ENCODE measurements at regions not wholly inside any gene's neighbourhood (a gene's known extent, or its start where the extent isn't known, plus 50 kb on each side); places are given as distances from the start of the nearest gene placed in this dataset.

DNA sequence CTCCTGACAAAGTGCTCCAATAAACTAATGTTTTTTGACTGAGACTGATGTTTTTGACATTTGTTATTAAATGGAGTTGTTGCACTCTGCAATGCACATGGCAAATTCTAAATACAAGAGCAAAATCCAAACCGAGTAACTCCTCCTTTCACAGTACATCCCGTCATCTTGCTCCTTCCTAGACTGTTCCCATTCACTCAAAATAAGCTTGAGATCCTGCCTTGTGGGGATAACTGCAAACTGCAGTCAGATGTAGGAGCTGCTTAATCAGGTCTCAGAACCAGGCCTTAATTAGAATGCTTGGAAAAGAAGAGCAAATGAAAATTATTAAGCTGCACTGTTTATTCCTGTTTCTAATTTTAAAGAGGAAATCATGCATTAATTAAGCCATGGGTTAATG is 134.8 kb upstream of the SPRY2 start (continued):
- no peak for TF ChIP-seq ETV6 (conservative IDR thresholded peaks at IDR 0.05 in 1 of 2, IDR thresholded peaks at IDR 0.05 in 1 of 2; ENCODE audit: borderline replicate concordance in 1 of 2, low read depth in 1 of 2)
- no peak for TF ChIP-seq ZNF384 (IDR thresholded peaks at IDR 0.05; ENCODE audit: borderline replicate concordance, low read depth, low read length)
- no peak for TF ChIP-seq KLF5 (IDR thresholded peaks at IDR 0.05; ENCODE audit: partially characterized antibody)

DNA sequence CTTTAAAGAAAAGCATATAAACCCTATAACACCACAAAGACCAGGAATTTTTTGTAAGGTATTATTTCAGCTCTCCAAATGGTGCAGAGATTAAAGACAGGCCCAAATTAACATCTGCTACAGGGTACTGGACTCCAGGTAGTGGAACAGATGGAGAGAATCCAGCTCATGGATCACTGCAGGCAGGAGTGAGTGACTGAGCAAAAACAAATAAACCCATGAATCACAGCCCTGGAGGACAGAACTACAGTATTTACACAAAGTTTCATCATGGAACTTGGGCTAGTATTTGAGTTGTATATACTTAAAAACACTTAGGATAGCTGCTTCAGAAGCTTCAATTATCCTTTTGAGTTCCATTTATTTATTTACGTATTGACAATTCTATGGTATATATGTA is 132.8 kb upstream of the SPRY2 start:
- Histone ChIP-seq H3K4me3 (no peak overlapping the region), H4K20me1 (ENCODE audit: control insufficient read depth, insufficient read depth) (no peaks in the 10 kb centered on the region), H3K79me2 (ENCODE audit: control insufficient read depth, insufficient read depth, low read length) (no peaks in the 10 kb centered on the region), H3K27ac (ENCODE audit: control insufficient read depth, insufficient read depth) (no peak overlapping the region), H3K4me1 (ENCODE audit: control insufficient read depth, insufficient read depth, low read length) (no peaks in the 10 kb centered on the region), H2AFZ (ENCODE audit: control insufficient read depth, low read depth, low read length) (no peak overlapping the region), H3K4me2 (ENCODE audit: control insufficient read depth, insufficient read depth) (no peak overlapping the region), H3K27me3 (replicated peaks in 1 of 2; ENCODE audit: control insufficient read depth in 2 of 2, insufficient read depth in 2 of 2, low read length in 1 of 2) (no peaks in the 10 kb centered on the region), H3K36me3 (ENCODE audit: control insufficient read depth in 2 of 2, insufficient read depth in 2 of 2, low read length in 1 of 2) (no peaks in the 10 kb centered on the region), H3K9ac (ENCODE audit: control insufficient read depth, insufficient read depth, low read length) (no peak overlapping the region), H3K9me3 (replicated peaks; ENCODE audit: control insufficient read depth, insufficient read depth, low read length) (no peaks in the 10 kb centered on the region)
- 88% methylated on average over 1 of the region's 1 CpG for WGBS (ENCODE audit: insufficient coverage, insufficient replicate concordance, low lambda C conversion rate, missing lambda C conversion rate)
- BruUV-seq (replicated peaks), result no TSS peak
- SMC1A ChIA-PET (ENCODE audit: uncharacterized antibody, unreplicated experiment), result interaction anchor here (0.6 to 11.2 kb wide), 10 partner anchors 18 to 184 kb away, joined by 3 to 209 read pairs (median 4); no protein-coding TSS in a partner anchor
- RAD21 ChIA-PET (ENCODE audit: unreplicated experiment), result interaction anchor here (0.8 to 1.8 kb wide), 6 partner anchors 11 to 72 kb away, joined by 3 to 5 read pairs (median 4); no protein-coding TSS in a partner anchor
- intact Hi-C loops (cut with micrococcal nuclease; ENCODE audit: unreplicated experiment) (no loop called here), in situ Hi-C loops (cut with MboI) (no loop called here)
- no peak for FAIRE-seq
- CTCF ChIA-PET, result interaction anchor here (0.6 kb wide), 1 partner anchor 470 kb away, joined by 4 read pairs; no protein-coding TSS in a partner anchor
- POLR2A ChIA-PET, result interaction anchor here (0.6 kb wide), 1 partner anchor 63 kb away, joined by 4 read pairs; no protein-coding TSS in a partner anchor
- DNase-seq (ENCODE audit: low read depth, low spot score), result no peak
- ATAC-seq, result no peak
- TF ChIP-seq SIN3A (IDR thresholded peaks at IDR 0.05; ENCODE audit: low read depth, low read length) (no peak), SP1 (IDR thresholded peaks at IDR 0.05; ENCODE audit: low read depth, low read length) (no peak), CREB1 (IDR thresholded peaks at IDR 0.05; ENCODE audit: low read depth) (no peak), ASH2L (IDR thresholded peaks at IDR 0.05; ENCODE audit: borderline replicate concordance, low read depth) (no peak), BMI1 (IDR thresholded peaks at IDR 0.05; ENCODE audit: borderline replicate concordance) (no peak), NR2C2 (IDR thresholded peaks at IDR 0.05; ENCODE audit: borderline replicate concordance, control insufficient read depth, insufficient read length, low read depth) (no peak), EZH2 (IDR thresholded peaks at IDR 0.05; ENCODE audit: borderline replicate concordance, control insufficient read depth, low read depth, low read length) (no peak), RCOR1 (conservative IDR thresholded peaks at IDR 0.05; ENCODE audit: low read depth, low read length) (no peak)
- TF ChIP-seq, protein P1, sequence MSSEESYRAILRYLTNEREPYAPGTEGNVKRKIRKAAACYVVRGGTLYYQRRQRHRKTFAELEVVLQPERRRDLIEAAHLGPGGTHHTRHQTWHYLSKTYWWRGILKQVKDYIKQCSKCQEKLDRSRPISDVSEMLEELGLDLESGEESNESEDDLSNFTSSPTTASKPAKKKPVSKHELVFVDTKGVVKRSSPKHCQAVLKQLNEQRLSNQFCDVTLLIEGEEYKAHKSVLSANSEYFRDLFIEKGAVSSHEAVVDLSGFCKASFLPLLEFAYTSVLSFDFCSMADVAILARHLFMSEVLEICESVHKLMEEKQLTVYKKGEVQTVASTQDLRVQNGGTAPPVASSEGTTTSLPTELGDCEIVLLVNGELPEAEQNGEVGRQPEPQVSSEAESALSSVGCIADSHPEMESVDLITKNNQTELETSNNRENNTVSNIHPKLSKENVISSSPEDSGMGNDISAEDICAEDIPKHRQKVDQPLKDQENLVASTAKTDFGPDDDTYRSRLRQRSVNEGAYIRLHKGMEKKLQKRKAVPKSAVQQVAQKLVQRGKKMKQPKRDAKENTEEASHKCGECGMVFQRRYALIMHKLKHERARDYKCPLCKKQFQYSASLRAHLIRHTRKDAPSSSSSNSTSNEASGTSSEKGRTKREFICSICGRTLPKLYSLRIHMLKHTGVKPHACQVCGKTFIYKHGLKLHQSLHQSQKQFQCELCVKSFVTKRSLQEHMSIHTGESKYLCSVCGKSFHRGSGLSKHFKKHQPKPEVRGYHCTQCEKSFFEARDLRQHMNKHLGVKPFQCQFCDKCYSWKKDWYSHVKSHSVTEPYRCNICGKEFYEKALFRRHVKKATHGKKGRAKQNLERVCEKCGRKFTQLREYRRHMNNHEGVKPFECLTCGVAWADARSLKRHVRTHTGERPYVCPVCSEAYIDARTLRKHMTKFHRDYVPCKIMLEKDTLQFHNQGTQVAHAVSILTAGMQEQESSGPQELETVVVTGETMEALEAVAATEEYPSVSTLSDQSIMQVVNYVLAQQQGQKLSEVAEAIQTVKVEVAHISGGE (CRISPR knock-in tag; IDR thresholded peaks at IDR 0.05), result no peak
- TF ChIP-seq, protein P2, sequence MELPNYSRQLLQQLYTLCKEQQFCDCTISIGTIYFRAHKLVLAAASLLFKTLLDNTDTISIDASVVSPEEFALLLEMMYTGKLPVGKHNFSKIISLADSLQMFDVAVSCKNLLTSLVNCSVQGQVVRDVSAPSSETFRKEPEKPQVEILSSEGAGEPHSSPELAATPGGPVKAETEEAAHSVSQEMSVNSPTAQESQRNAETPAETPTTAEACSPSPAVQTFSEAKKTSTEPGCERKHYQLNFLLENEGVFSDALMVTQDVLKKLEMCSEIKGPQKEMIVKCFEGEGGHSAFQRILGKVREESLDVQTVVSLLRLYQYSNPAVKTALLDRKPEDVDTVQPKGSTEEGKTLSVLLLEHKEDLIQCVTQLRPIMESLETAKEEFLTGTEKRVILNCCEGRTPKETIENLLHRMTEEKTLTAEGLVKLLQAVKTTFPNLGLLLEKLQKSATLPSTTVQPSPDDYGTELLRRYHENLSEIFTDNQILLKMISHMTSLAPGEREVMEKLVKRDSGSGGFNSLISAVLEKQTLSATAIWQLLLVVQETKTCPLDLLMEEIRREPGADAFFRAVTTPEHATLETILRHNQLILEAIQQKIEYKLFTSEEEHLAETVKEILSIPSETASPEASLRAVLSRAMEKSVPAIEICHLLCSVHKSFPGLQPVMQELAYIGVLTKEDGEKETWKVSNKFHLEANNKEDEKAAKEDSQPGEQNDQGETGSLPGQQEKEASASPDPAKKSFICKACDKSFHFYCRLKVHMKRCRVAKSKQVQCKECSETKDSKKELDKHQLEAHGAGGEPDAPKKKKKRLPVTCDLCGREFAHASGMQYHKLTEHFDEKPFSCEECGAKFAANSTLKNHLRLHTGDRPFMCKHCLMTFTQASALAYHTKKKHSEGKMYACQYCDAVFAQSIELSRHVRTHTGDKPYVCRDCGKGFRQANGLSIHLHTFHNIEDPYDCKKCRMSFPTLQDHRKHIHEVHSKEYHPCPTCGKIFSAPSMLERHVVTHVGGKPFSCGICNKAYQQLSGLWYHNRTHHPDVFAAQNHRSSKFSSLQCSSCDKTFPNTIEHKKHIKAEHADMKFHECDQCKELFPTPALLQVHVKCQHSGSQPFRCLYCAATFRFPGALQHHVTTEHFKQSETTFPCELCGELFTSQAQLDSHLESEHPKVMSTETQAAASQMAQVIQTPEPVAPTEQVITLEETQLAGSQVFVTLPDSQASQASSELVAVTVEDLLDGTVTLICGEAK (IDR thresholded peaks at IDR 0.05; ENCODE audit: borderline replicate concordance), result no peak

Measured in GM12878 (cell line).